HG03064 (cell line): ENCODE measurements at regions not wholly inside any gene's neighbourhood (a gene's known extent, or its start where the extent isn't known, plus 50 kb on each side); places are given as distances from the start of the nearest gene placed in this dataset.

Experiments used
- ATAC-seq: cut with Tn5 transposase; IDR thresholded peaks from one replicate; pipeline ENCODE4 v1.9.1; 2021; ENCODE audit warnings: low read depth; ENCODE audit not compliant: unreplicated experiment

DNA sequence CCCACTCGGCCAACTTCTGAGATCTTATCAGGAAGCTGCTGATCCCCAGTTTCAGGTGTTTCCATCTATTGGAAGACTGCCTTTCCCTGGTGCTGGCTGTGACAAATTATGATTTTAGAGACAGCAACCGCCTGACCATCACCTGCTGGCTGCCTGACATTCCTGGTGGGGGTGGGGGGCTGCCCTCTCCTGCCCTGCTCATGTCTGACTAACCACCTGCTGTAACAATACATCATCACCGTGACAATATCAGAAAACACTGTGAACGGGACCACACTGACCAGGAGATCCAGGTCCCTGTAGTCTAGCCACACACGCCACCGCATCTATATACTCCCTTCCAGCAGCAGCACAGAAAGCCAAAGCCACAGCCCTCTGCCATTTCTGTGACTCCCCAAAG lies 537.5 kb downstream of the QKI start:
- ATAC-seq: no peak

DNA sequence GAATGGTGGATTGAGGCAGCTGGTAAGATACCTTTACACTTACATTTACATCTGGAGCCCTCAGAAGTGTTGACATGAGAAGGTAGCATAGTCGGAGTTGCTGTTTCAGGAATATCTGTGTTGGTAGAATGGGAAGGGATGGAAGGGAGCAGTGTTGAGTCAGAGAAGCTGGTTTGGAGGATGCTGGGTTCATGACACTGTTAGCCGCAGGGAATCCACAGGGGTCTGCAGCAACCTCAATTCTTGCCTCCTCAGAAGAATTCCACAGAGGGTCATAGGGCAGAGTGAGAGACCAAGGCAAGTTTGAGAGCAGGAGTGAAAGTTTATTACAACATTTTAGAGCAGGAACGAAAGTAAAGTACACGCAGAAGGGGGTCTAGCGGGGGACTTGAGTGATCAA lies 536.8 kb downstream of the QKI start:
- ATAC-seq: no peak

DNA sequence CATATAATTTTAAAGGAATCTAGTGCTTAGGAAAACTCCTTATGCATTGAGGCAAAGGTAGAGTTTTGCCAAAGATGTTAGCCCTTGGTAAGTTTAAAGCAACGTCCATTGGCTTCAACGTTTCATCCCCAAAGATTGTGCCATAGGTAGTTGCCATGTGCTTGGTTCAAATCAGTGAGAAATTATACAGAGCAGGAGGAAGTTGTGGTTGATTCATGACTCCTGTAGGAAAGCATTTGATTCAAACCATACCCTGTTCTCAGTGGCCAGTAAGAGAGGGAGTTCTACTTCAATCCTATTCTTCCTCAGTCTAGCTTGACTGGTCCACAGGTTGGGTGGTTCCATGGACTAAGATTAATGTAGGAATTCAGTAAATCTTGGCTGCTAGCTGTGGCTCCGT lies 535.6 kb downstream of the QKI start:
- no peak for ATAC-seq

DNA sequence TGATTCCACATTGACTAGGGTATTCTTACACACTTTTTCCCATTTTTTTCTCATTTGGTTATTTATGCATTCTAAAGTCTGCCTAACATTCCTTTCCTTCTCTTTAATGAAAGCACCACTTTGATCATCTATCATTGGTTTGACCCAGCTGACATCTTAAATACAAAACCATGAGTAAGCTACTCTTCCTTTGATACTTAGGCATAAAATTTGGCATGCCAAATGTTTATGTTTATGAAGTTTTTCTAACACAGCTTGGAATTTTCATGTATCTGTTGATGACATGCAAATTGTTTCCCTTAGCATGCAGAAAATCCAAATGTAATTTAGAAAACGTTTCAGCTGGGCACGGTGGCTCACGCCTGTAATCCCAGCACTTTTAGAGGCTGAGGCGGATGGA lies 534.9 kb downstream of the QKI start:
- ATAC-seq: no peak

DNA sequence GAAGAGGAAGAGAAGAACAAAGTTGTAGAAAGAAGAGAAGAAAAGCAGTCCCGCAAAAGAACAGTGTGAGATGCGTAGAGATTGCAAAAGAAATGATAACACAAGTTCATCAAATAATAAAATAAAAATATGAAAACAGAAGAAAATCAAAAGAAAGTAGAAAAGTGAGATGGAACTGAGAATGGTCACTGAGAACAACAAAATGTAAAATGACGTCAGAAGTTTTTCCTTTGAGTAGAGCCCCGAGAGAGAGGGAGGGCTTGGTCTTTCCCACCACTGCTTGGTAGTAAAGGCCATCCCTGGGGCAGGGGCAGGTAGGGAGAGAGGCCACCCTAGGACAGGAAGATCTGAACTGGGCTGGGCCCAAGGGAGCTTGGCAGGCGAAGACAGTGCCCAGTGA lies 533.7 kb downstream of the QKI start:
- ATAC-seq: no peak

DNA sequence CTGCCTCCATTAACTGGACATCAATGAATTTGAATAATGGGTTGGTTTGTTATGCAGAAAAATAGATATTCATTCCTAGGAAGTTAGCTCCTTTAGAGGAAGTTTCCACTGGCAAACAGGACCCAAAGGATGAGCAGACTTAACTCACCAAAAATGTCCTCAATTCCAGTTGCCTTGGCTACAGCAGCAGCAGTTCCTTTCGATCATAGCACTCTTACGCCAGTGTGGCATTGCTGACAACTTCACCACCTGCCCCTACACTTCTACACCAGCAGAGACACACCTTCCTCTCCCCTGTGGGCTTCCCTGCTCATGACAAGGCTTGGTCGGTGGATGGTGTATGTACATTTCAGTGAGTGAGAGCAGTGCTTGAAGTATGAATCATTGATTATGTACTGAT lies 532.8 kb downstream of the QKI start:
- no peak for ATAC-seq

DNA sequence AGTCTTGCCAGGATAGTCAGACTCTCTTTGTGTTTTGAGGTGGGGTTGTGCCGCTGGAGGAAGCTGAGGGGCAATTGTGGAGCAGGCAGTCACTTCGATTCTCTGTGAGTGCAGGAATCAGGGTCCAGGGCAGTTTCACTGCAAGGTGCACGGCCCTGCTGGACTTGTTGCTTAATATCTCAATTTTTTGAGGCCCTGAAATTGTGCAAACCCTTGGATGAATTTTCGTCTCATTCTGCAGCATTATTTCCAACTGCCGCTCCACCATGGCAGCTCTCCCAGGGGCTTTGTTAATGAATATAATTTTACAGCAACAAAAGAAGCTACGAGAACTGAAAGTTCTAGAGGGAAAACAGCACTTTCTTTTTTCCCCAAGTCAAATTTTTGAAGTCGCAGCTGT lies 531.9 kb downstream of the QKI start:
- no peak for ATAC-seq

DNA sequence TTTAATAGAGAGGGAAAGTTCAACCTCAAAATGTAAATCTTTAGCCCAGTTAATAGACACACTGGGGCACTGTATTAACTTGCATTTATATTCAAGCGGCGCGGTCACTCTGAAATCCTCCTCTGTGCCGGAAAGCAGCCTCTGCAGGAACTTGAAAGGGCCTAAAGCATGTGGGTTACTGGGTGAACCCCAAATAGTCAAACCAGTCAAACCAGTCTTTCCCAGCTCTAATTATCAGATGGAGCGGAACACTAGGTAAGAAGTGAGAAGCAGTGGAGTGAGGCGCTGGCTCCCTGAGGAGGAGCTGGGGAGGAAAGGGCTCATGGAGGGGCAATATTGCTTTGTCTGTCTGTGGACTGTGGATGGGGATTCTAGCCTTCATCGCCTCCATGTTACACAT lies 531.3 kb downstream of the QKI start:
- no peak for ATAC-seq

DNA sequence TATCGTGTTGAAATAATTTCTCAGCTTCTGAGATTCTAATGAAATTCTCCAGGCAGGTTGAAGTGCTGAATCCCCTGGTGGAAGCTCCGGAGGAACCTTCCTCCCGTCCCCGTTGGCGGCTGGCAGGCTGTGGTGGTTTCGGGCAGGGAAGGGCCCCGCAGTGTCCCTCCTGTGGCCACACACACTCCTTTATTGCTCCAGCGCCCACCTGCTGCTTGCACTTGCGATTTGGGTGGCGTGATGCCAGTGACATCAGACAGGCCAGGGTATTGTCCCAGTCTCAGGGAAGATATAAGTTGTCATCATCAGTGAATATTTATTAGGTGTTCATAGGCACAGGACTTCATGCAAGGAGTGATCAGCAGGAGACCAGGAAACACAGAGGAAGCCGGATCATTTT lies 530.4 kb downstream of the QKI start:
- no peak for ATAC-seq

DNA sequence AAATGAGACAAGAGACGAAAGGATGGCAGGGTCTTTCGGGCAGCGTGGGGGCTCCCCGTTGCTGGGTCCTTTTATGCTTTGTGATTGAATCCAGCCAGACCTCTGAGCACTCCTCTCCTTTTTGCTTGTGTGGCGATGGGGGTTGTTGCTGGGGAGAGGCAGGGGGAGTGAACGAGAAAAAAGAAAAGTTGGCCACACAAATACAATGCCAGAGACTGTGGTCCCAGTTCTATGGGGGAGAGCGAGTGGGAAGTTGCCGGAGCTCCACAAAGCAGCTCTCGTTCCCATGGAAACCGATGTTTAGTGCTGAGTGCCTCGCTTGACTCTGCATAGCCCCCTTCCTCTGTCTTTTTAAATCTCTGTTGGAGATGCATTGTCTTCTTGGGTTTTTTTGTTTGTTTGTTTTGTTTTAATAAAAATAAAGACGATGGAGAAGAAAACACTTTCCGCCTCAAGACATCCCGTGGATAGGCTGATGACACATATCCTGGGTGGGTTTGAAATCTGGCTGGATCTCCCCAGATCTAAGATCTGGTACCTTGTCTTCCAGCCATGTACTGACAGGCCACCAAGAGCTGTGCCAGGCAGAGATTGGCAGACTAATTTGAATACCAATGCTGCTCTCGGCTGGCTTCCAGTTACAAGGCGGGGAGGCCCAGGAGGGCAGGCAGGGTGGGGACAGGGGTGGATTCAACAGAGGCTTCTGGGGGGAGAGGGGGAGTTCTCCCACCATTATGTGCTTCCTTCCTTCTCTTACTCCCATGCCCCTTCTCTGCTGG lies 529.3 kb downstream of the QKI start:
- no peak for ATAC-seq

DNA sequence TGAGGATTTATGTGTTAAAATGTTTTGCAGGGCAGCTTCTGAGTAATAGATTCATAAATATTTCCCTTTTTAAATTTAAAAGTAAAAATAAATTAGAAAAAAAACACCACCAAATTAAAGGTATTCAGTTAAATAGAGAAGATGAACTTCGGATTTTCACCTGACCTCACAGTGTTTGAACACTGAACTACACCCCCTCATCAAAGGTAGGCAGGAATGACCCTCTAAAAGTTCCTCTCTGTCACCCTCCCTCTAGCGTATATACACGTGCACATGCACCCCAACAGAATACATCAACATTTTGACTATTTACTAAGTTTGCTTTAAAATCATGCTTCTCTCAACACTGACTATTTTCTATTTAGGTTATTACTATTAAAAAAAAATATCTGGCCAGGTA lies 528.3 kb downstream of the QKI start:
- no peak for ATAC-seq

DNA sequence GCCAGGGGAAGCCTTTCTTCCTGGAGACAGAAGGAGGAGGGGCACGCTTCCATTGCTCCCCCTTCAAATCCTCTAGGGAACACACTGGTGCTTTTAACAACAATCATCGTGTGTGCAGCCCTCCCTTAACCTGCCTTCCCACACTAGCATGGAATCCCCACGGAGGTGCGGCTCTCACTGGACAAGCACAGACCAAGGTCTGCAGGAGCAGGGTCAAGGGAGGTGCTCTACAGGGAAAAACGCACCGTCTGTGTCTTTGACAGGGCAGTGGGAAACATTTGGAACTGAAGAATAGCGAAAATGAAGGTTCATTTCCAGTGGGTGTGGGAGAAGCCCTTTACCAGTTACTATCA lies 527.1 kb downstream of the QKI start:
- no peak for ATAC-seq

DNA sequence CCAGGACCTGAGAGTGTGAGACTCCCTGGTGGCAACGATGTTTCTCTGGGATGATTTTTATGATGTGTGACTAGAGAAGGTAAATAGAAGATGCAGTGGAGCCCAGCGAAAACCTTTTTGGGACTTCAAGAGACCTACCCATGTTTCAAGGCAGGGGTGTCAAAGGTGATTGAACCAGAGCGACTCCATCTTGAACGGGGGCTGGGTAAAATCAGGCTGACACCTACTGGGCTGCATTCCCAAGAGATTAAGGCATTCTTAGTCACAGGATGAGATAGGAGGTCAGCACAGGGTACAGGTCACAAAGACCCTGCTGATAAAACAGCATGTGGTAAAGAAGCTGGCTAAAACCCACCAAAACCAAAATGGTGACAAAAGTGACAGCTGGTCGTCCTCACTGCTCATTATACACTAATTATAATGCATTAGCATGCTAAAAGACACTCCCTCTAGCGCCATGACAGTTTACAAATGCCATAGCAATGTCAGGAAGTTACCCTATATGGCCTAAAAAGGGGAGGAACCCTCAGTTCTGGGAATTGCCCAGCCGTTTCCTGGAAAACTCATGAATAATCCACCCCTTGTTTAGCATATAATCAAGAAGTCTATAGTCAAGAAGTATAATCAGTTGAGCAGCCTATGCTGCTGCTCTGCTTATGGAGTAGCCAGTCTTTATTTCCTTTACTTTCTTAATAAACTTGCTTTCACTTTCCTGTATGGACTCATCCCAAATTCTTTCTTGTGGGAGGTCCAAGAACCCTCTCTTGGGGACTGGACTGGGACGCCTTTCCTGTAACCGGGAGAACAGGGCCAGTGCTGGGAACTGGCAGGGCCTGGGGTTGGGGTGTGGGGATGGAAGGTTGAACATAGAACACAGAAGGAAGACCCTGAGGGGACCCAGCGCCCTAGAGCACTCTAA lies 526.4 kb downstream of the QKI start:
- ATAC-seq: no peak

DNA sequence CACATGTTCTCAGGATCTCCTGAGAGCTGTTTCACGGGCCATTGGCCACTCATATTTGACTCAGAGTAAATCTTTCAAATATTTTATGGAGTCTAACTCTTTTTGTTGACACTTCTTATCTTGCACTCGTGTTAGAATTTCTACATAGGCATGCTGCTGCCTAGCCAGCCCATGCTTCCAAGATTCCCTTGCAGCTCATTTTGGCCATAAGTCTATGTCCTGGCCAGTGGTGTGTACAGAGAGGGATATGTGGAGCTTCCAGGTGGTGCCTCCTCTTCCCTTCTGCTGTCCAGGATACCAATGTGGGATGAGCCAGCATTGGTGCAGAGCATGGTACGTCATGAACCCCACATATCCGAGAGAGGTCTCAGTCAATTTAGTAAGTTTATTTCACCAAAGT lies 522.6 kb downstream of the QKI start:
- ATAC-seq: no peak

DNA sequence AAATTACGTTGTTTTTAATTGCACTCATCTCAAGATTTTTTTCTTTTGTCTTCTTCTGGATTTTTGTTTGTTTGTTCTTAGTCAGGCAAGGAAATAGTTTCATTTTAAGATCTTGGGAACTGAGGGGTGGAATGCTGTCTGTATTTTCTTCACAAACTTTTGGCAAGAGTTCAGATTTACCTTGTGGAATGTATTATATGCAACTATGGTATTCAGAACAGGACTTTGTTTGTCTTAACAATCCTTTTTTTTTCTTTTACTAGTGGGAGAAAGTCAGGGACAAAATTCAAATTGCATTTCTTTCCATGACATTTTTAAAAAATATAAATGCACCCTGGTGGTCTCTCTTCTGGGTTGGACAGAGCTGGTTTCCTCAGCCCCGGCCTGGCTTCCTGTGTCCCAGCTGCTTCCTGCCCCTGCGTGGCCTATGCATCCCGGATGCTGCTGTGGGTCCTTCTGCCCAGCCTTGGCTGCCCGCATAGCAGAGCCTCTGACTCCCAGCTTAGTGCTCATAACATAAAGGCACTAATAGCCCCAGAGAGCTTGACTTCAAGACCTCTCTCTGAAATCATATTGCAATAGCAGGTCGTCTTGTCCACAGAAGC lies 520.7 kb downstream of the QKI start:
- no peak for ATAC-seq

DNA sequence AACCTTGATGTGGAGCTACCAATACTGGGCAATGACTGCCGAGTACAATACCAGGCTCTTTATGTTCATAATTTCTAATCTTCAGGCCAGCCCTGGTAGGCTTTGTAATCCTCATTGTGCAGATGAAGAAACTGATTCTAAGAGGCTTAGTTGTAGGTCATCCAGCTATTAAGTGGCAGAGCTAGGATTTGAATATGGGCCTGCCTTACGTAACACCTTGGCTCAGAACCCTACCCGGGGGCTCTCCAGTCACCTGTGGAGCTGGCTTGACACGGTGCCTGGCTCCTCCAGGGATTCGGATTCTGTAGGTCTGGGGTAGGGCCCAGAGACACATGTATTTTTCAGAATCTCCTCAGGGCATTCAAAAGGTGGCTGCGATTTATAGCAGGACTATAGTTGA lies 515.5 kb downstream of the QKI start:
- ATAC-seq: no peak

DNA sequence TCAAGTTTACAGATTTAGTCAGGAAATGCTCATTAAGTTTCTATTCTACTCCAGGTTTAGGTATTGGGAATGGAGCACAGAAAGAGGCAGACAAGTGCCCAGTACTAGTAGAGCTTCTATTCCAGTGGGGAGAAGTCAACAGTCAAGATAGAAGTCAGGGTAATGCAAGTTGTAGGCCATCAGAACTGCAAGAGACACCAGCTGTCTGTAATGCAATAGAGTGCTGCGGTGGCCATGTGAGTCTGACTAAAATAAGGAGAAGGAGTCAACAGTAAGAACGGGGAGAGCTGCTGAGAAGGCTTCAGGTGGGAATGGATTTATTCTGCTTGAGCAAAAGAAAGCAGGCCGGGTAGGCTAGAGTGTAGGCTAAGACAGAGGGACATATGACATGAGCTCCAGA lies 515.0 kb downstream of the QKI start:
- no peak for ATAC-seq

DNA sequence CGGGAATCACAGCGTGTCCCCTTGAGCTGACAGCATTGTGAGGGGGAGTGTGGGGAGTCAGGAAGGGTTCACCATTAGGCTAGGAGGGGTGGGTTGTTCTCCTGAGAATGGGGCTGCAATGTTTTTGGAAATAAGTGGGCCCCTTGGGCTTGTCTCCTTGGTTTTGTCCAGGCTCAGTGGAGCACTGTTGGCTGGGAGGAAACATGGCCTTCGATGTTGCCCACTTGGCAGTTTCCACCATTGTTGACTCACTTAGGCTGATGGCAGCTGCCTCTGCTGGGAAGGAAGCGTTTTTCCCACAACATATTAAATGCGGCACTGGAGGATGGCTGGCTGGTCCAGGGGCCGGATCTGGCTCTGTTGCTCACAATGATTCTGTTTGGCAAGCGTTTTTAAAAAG lies 512.1 kb downstream of the QKI start:
- no peak for ATAC-seq

DNA sequence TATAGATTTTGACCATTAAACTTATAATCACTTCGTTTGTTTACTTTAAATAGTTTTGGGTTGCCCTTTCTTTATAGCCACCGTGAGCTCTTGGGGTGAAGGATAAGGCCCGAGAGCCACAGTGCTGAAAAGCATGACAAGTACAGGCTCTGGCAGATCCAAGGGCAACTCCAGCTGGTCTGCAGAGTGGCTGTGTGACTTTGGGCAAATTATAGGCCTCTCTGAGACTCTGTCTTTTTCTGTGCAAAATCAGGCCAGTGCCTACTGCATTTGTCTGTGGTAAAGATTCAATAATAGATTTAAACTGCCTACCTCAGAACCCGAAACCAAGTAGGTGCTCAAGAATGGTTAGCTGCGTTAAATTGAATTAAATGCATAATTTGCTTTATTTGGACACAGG lies 511.3 kb downstream of the QKI start:
- no peak for ATAC-seq

DNA sequence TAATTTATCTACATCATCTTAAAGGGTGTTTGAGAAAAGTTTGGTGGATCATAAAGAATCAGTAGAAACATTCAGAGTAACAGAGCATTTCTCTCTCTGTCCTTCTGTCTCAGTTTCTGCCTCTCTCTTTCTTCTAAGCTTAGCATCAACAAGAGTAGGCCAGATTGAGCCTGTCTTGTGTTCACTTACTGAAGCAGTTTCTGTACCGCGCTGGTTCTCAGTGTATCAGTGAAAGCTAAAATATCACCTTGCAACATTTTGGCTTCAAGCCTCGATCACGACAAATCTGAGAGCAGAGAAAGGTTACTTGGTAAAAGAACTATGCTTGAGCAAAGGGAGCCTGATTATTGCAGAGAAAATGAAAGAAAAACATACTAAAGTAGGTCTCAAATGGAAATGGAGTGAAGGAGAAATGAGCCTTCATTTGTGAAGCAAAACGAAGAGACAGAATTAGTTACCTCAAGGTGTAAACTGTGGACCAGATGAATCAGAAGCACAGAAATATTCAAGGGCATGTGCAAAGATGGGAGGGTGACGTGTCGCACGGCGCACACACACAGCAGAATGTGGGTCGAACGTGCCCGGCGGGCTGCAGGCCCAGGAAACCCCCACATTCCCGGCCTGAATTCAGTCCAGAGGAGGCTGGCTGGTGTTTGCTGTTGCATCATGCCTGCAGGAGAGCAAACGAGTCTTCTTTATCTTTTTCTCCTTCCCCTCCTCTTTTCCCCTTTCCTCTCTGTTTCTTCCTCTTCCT lies 509.3 kb downstream of the QKI start:
- no peak for ATAC-seq

DNA sequence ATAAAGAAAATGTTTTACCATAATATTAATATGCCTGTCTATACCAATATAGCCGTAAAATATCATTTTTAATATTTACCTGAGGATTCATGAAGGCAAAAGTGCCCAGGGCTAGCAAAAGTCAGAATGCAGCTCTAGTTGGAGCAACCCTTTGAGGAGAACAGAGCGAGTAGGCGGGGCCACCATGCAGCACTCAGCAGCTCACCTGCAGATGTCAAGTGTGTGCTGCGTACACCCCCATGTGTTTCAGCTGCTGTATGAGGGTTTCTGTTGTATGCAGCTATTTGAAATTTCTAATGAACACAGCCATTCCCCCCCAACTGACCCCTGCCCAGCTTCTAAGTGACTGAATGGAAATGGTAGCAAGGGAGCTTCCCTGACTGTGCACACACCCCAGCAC lies 508.0 kb downstream of the QKI start:
- no peak for ATAC-seq
